ENCODE measurements at regions not wholly inside any gene's neighbourhood (a gene's known extent, or its start where the extent isn't known, plus 50 kb on each side); places are given as distances from the start of the nearest gene placed in this dataset.

DNA sequence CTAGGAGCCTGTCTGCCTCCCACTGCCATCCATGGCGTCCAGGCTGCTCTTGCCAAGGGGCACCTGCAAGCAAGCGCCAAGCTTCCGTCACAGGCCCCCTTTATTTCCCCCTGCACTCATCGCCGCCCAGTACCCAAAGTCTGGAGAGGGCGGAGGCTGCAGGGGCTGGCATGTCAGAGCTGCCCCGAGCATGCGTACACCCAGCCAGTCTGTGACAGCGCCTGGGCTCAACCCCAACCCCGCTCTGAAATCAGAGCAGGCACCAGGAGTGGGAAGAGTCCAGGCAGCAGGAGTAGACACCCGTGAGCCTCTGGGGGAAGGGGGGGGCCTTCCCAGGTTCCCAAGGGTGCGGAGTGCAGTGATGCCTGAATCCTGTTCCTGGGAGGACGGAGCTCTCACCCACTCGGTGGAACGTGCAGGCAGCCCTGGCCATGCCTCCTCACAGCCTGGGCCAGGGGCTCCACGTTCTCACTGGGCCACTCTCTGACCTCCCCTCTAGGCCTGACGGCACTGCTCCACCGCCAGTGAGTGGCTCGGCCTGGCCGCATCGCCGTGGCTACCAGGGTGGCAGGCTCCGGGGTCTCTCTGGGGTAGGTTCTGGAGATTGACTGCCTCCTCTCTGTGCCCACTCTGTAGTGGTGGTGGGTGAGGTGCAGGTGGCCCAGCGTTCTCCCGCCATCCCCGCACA is 469.0 kb downstream of the CDH9 start:
- Histone ChIP-seq H3K27ac (no peak overlapping the region), H3K27me3 (no peaks in the 10 kb centered on the region), H3K36me3 (no peaks in the 10 kb centered on the region), H3K9me3 (peaks cover 1 to 7% of the 10 kb centered on the region in 2 donors), H3K4me1 (no peaks in the 10 kb centered on the region), H3K4me3 (no peak overlapping the region)
- in situ Hi-C loops (cut with MboI; ENCODE audit: low pct_ligation_motif_present in 1 of 4, low pct_unique_long_range_greater_than_20kb in 1 of 4, low sequenced_read_pairs in 3 of 4) (no loop called here), intact Hi-C loops (cut with DNase I; ENCODE audit: low total_unique reads) (no loop called here)
- TF ChIP-seq, protein P1, sequence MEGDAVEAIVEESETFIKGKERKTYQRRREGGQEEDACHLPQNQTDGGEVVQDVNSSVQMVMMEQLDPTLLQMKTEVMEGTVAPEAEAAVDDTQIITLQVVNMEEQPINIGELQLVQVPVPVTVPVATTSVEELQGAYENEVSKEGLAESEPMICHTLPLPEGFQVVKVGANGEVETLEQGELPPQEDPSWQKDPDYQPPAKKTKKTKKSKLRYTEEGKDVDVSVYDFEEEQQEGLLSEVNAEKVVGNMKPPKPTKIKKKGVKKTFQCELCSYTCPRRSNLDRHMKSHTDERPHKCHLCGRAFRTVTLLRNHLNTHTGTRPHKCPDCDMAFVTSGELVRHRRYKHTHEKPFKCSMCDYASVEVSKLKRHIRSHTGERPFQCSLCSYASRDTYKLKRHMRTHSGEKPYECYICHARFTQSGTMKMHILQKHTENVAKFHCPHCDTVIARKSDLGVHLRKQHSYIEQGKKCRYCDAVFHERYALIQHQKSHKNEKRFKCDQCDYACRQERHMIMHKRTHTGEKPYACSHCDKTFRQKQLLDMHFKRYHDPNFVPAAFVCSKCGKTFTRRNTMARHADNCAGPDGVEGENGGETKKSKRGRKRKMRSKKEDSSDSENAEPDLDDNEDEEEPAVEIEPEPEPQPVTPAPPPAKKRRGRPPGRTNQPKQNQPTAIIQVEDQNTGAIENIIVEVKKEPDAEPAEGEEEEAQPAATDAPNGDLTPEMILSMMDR (IDR thresholded peaks at IDR 0.05) = no peak
- TF ChIP-seq EP300 (IDR thresholded peaks at IDR 0.05; ENCODE audit: low read depth) (no peak), POLR2AphosphoS5 (IDR thresholded peaks at IDR 0.05) (no peak), POLR2A (IDR thresholded peaks at IDR 0.05) (no peak)
- no peak for DNase-seq
- WGBS, 2 donors (ENCODE audit: low coverage in 1 of 2) = 91% methylated on average over 14 of the region's 26 CpGs; no CpG with 5 or more reads in 1 of the 2 donors

DNA sequence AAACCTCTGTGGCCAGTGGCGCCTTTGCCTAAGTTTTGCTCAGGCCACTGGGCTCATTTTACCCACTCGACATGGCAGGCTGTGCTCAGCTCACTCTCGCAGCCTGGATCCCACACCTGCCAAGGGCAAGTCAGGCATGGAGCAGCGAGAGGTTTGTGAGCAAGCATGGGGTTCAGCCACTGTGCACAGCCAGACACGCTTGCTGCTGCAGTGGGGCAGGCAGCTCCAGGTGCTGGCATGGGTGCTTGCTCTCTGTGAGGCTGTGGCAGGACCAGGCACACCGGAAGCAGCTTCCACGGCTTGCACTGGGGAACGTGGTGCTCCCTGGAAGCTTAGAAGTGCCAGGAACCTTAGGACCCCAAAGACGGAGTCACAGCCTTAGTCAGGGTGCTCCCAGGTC is 470.1 kb downstream of the CDH9 start:
- intact Hi-C loops (cut with DNase I; ENCODE audit: low total_unique reads) (no loop called here), in situ Hi-C loops (cut with MboI; ENCODE audit: low pct_ligation_motif_present in 1 of 4, low pct_unique_long_range_greater_than_20kb in 1 of 4, low sequenced_read_pairs in 3 of 4) (no loop called here)
- H3K9me3 ChIP-seq = peaks cover 0 to 7% of the 10 kb centered on the region in 2 donors
- DNase-seq = no peak
- H3K4me1 ChIP-seq = no peaks in the 10 kb centered on the region
- TF ChIP-seq, protein P1 (IDR thresholded peaks at IDR 0.05) = no peak
- no peak for TF ChIP-seq POLR2AphosphoS5 (IDR thresholded peaks at IDR 0.05)
- TF ChIP-seq POLR2A (IDR thresholded peaks at IDR 0.05) = no peak
- no peak for TF ChIP-seq EP300 (IDR thresholded peaks at IDR 0.05; ENCODE audit: low read depth)
- WGBS, 2 donors (ENCODE audit: low coverage in 1 of 2) = 81% methylated on average over 9 of the region's 9 CpGs; no CpG with 5 or more reads in 1 of the 2 donors
- H3K27ac ChIP-seq = no peak overlapping the region
- H3K27me3 ChIP-seq = no peaks in the 10 kb centered on the region
- H3K36me3 ChIP-seq = no peaks in the 10 kb centered on the region
- H3K4me3 ChIP-seq = no peak overlapping the region

DNA sequence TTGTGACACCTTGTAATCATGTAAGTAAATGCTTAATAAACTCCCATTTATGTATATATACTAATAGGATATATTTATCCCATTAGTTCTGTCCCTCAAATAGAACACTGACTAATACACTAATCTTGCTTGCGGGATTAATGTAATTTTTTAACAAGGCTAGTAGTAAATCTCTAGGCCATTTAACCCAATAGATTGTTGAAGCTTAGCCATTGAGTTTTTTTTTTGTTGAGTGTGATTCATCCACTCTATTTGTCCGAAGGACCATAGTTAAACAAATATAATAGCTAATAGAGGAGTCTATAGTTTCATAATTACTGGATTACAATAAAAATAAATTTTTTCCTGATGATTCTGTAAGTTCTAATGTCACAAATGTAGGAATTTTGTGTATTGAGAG is 474.4 kb downstream of the CDH9 start:
- H3K4me1 ChIP-seq = no peaks in the 10 kb centered on the region
- H3K27me3 ChIP-seq = no peaks in the 10 kb centered on the region
- H3K27ac ChIP-seq = no peak overlapping the region
- in situ Hi-C loops (cut with MboI; ENCODE audit: low pct_ligation_motif_present in 1 of 4, low pct_unique_long_range_greater_than_20kb in 1 of 4, low sequenced_read_pairs in 3 of 4) = no loop called here
- no peak for TF ChIP-seq POLR2A (IDR thresholded peaks at IDR 0.05)
- no peak for TF ChIP-seq EP300 (IDR thresholded peaks at IDR 0.05; ENCODE audit: low read depth)
- no peak for TF ChIP-seq POLR2AphosphoS5 (IDR thresholded peaks at IDR 0.05)
- TF ChIP-seq, protein P1 (IDR thresholded peaks at IDR 0.05) = no peak
- intact Hi-C loops (cut with DNase I; ENCODE audit: low total_unique reads) = no loop called here
- H3K4me3 ChIP-seq = no peak overlapping the region
- H3K36me3 ChIP-seq = no peaks in the 10 kb centered on the region
- WGBS, 2 donors (ENCODE audit: low coverage in 1 of 2) = 73 to 94% methylated on average over 2 of the region's 2 CpGs
- H3K9me3 ChIP-seq = peaks cover 0 to 7% of the 10 kb centered on the region in 2 donors
- DNase-seq = no peak

DNA sequence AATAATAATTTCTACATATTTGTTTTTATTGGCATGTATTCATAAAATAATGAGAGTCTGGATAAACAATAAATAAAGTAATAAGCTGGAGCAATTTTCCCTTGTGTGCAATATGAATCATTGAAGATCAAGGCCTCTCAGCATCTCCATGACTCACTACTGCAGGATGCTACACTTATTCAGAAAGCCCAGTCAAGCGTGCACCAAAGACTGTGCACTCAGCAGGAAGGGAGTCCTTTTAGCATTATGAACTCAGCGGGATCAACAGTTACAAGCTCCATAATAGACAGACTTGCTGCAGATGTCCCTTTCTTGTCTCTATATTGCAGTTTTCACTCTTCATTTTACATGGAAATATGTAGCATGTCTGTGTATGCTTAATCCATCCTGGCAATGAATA is 485.3 kb downstream of the CDH9 start:
- no peak overlapping the region for H3K27ac ChIP-seq
- WGBS, 2 donors (ENCODE audit: low coverage in 1 of 2) = 75 to 78% methylated on average over 2 of the region's 2 CpGs
- H3K27me3 ChIP-seq = no peaks in the 10 kb centered on the region
- no peaks in the 10 kb centered on the region for H3K4me1 ChIP-seq
- in situ Hi-C loops (cut with MboI; ENCODE audit: low pct_ligation_motif_present in 1 of 4, low pct_unique_long_range_greater_than_20kb in 1 of 4, low sequenced_read_pairs in 3 of 4) = no loop called here
- H3K9me3 ChIP-seq = peaks cover 0 to 5% of the 10 kb centered on the region in 2 donors
- H3K4me3 ChIP-seq = no peak overlapping the region
- no peaks in the 10 kb centered on the region for H3K36me3 ChIP-seq
- DNase-seq = no peak
- intact Hi-C loops (cut with DNase I; ENCODE audit: low total_unique reads) = no loop called here
- TF ChIP-seq EP300 (IDR thresholded peaks at IDR 0.05; ENCODE audit: low read depth) = no peak
- TF ChIP-seq, protein P1 (IDR thresholded peaks at IDR 0.05) = no peak
- TF ChIP-seq POLR2A (IDR thresholded peaks at IDR 0.05) = no peak
